ENCODE measurements at regions not wholly inside any gene's neighbourhood (a gene's known extent, or its start where the extent isn't known, plus 50 kb on each side); places are given as distances from the start of the nearest gene placed in this dataset.

DNA sequence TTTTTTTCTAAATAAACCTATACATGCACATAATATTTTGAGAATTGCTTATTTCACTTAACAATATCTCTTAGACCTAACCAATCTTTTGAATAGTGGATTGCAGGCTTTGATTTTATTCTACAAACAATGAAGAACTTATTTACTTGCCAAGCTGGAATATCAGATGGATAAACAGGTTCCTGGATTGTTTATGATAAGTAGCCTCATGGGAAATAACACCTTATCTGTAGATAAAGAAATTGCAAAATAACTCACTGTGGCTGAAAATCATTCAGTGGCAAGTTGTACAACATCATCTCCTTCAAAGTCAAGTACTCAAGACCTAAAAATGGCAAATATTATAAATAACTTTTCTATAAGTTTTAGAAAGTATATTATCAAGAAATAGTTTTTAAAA, 335.4 kb upstream of the ATP2B1 start:
- H3K27me3 ChIP-seq (replicated peaks in 1 of 7), result no peaks in the 10 kb centered on the region
- intact Hi-C loops (cut with DNase I; ENCODE audit: low total_unique reads), result no loop called here
- H3K4me1 ChIP-seq, result no peaks in the 10 kb centered on the region
- TF ChIP-seq CTCF (IDR thresholded peaks at IDR 0.05 in 8 of 11, conservative IDR thresholded peaks at IDR 0.05 in 3 of 11), result no peak
- TF ChIP-seq POLR2A (IDR thresholded peaks at IDR 0.05), result no peak
- no peak for TF ChIP-seq POLR2AphosphoS5 (IDR thresholded peaks at IDR 0.05)
- H3K9me3 ChIP-seq, result no peaks in the 10 kb centered on the region
- DNase-seq, result no peak
- H3K27ac ChIP-seq, result no peak overlapping the region
- no peak overlapping the region for H3K4me3 ChIP-seq
- no peaks in the 10 kb centered on the region for H3K36me3 ChIP-seq

- Histone ChIP-seq H3K36me3 (no peaks in the 10 kb centered on the region), H3K27ac (no peak overlapping the region), H3K27me3 (replicated peaks in 1 of 7) (no peaks in the 10 kb centered on the region), H3K4me3 (no peak overlapping the region), H3K9me3 (no peaks in the 10 kb centered on the region), H3K4me1 (peaks cover 0 to under 1% (median 0%) of the 10 kb centered on the region in 6 donors)
- WGBS, 5 donors, result 92 to 96% (median 96%) methylated on average over 5 of the region's 5 CpGs
- DNase-seq, result no peak
- TF ChIP-seq POLR2AphosphoS5 (IDR thresholded peaks at IDR 0.05) (no peak), POLR2A (IDR thresholded peaks at IDR 0.05) (no peak), CTCF (IDR thresholded peaks at IDR 0.05 in 8 of 11, conservative IDR thresholded peaks at IDR 0.05 in 3 of 11) (no peak)
- intact Hi-C loops (cut with DNase I; ENCODE audit: low total_unique reads), result no loop called here
Observed at GRCh38 chr12:90042920-90043641, 334.4 kb upstream of the ATP2B1 start.

- intact Hi-C loops (cut with DNase I; ENCODE audit: low total_unique reads), result no loop called here
- TF ChIP-seq POLR2A (IDR thresholded peaks at IDR 0.05) (no peak), POLR2AphosphoS5 (IDR thresholded peaks at IDR 0.05) (no peak), CTCF (IDR thresholded peaks at IDR 0.05 in 8 of 11, conservative IDR thresholded peaks at IDR 0.05 in 3 of 11) (no peak)
Observed at GRCh38 chr12:90038289-90038688, 329.7 kb upstream of the ATP2B1 start.

GRCh38 chr12:90037740-90038139, 329.1 kb upstream of the ATP2B1 start:
- Histone ChIP-seq H3K9me3 (peaks cover 0 to 5% (median 0%) of the 10 kb centered on the region in 8 donors), H3K4me1 (peaks cover 0 to 4% (median 0%) of the 10 kb centered on the region in 6 donors), H3K36me3 (no peaks in the 10 kb centered on the region), H3K4me3 (no peak overlapping the region), H3K27ac (no peak overlapping the region), H3K27me3 (replicated peaks in 1 of 7) (no peaks in the 10 kb centered on the region)
- intact Hi-C loops (cut with DNase I; ENCODE audit: low total_unique reads), result no loop called here
- 60 to 81% (median 73%) methylated on average over 1 of the region's 1 CpG for WGBS, 5 donors
- TF ChIP-seq POLR2AphosphoS5 (IDR thresholded peaks at IDR 0.05) (no peak), CTCF (IDR thresholded peaks at IDR 0.05 in 8 of 11, conservative IDR thresholded peaks at IDR 0.05 in 3 of 11) (no peak), POLR2A (IDR thresholded peaks at IDR 0.05) (no peak)
- DNase-seq, result no peak

More at GRCh38 chr12:90038289-90038688, 329.7 kb upstream of the ATP2B1 start:
- Histone ChIP-seq H3K27me3 (replicated peaks in 1 of 7) (no peaks in the 10 kb centered on the region), H3K9me3 (peaks cover 0 to 5% (median 0%) of the 10 kb centered on the region in 8 donors), H3K36me3 (no peaks in the 10 kb centered on the region), H3K4me3 (no peak overlapping the region), H3K27ac (no peak overlapping the region), H3K4me1 (peaks cover 0 to 4% (median 0%) of the 10 kb centered on the region in 6 donors)
- no peak for DNase-seq

Data from spleen (tissue), 11 donors.